HCT116 (cell line): ENCODE measurements at regions not wholly inside any gene's neighbourhood (a gene's known extent, or its start where the extent isn't known, plus 50 kb on each side); places are given as distances from the start of the nearest gene placed in this dataset.

Experiments
- ATAC-seq: fragments of 200-7000 bp; cut with Tn5 transposase; 2 replicates; pipeline ENCODE4 v1.9.1; 2020; ENCODE audit warnings: mild to moderate bottlenecking, moderate library complexity
- BruUV-seq: library from RNA; stranded (reverse); fragments of 400-500 nt; replicated peaks from 2 replicates; lab custom pipeline; 2021; lab: Mats Ljungman, UMichigan
- CTCF ChIA-PET: fragments of 300-600 bp; sonication (Branson Sonifier 250); formaldehyde crosslinking; loops from one replicate; lab custom pipeline; 2021; ENCODE audit warnings: antibody characterized with exemption; lab: Charles Lee
- POLR2A ChIA-PET: fragments of 300-600, 350-600 bp; sonication (Branson Sonifier 250); formaldehyde crosslinking; loops from one replicate; lab custom pipeline; 2021; ENCODE audit warnings: antibody characterized with exemption; lab: Charles Lee
- RAD21 ChIA-PET, 2 experiments: fragments of 300-600 bp; sonication (Branson Sonifier 250); formaldehyde crosslinking; loops; one replicate each; lab custom pipeline; 2023; ENCODE audit warnings: low total read pairs in 2 of 2; ENCODE audit not compliant: uncharacterized antibody in 2 of 2, unreplicated experiment in 2 of 2, low non-redundant PET in 1 of 2; lab: Charles Lee
- DNase-seq: peaks from one replicate; pipeline ENCODE4 v3.0.0-alpha.2; 2010; ENCODE audit warnings: low read depth, low spot score
- H2AFZ ChIP-seq: fragments of 200-600 bp; shearing (Covaris generic), sonication (generic); 2 replicates; pipeline ENCODE4 v1.6.1; 2017; ENCODE audit warnings: low read depth, mixed run types, mixed read lengths, antibody characterized with exemption, low read length; ENCODE audit not compliant: poor library complexity, severe bottlenecking
- H3K27ac ChIP-seq: 2 replicates; pipeline ENCODE4 v1.5.1; 2012; ENCODE audit warnings: low read depth, low read length
- H3K27me3 ChIP-seq: fragments of 200-600 bp; sonication (generic); 2 replicates; pipeline ENCODE4 v1.6.1; 2016; ENCODE audit warnings: mixed run types, low read length, mixed read lengths; ENCODE audit not compliant: insufficient read depth
- H3K36me3 ChIP-seq, 2 experiments: fragments of 200-500 bp in 1 of 2; fragments of 200-600 bp in 1 of 2; sonication (Bioruptor generic) in 1 of 2; sonication (generic) in 1 of 2; 2 replicates each; pipeline versions ENCODE4 v1.5.1 to v1.6.1; 2014 to 2016; ENCODE audit warnings: low read length in 2 of 2, inconsistent platforms in 1 of 2, mixed read lengths in 1 of 2, mixed run types in 1 of 2; ENCODE audit not compliant: insufficient read depth in 2 of 2, control insufficient read depth in 1 of 2
- H3K4me1 ChIP-seq, 2 experiments: fragments of 200-600 bp in 1 of 2; sonication (generic) in 1 of 2; 2 replicates each; pipeline versions ENCODE4 v1.5.1 to v1.6.1; 2012 to 2017; ENCODE audit warnings: low read length in 2 of 2, inconsistent platforms in 1 of 2, mild to moderate bottlenecking in 1 of 2, mixed read lengths in 1 of 2, mixed run types in 1 of 2, moderate library complexity in 1 of 2; ENCODE audit not compliant: insufficient read depth in 2 of 2, control insufficient read depth in 1 of 2
- H3K4me2 ChIP-seq: fragments of 200-600 bp; sonication (generic); 2 replicates; pipeline ENCODE4 v1.6.1; 2017; ENCODE audit warnings: mixed run types, low read length, mixed read lengths
- H3K4me3 ChIP-seq, 2 experiments: fragments of 200-600 bp in 1 of 2; sonication (generic) in 1 of 2; replicated peaks in 1 of 2; 2 replicates each; pipeline ENCODE4 v1.5.1; 2011 to 2016; ENCODE audit warnings: low read length in 2 of 2, control low read depth in 1 of 2, low read depth in 1 of 2, mild to moderate bottlenecking in 1 of 2, mixed read lengths in 1 of 2, mixed run types in 1 of 2
- H3K79me2 ChIP-seq: fragments of 200-600 bp; sonication (generic); 2 replicates; pipeline ENCODE4 v1.6.1; 2017; ENCODE audit warnings: mild to moderate bottlenecking, mixed run types, low read length, moderate library complexity, mixed read lengths; ENCODE audit not compliant: insufficient read depth
- H3K9ac ChIP-seq: fragments of 200-600 bp; sonication (generic); 2 replicates; pipeline ENCODE4 v1.6.1; 2016; ENCODE audit warnings: low read length, mixed read lengths
- H3K9me2 ChIP-seq: fragments of 200-600 bp; sonication (generic), shearing (Covaris generic); 2 replicates; pipeline ENCODE4 v1.6.1; 2017; ENCODE audit warnings: mixed run types, mild to moderate bottlenecking, moderate library complexity; ENCODE audit not compliant: insufficient read depth
- H3K9me3 ChIP-seq, 2 experiments: fragments of 200-500 bp in 1 of 2; fragments of 200-600 bp in 1 of 2; sonication (Bioruptor generic) in 1 of 2; sonication (generic) in 1 of 2; 2 replicates each; pipeline ENCODE4 v1.6.1; 2014 to 2017; ENCODE audit warnings: low read length in 2 of 2, mixed read lengths in 2 of 2, inconsistent platforms in 1 of 2, low read depth in 1 of 2, mild to moderate bottlenecking in 1 of 2, mixed run types in 1 of 2, moderate library complexity in 1 of 2; ENCODE audit not compliant: control insufficient read depth in 1 of 2, insufficient read depth in 1 of 2
- H4K20me1 ChIP-seq: fragments of 200-600 bp; sonication (generic), shearing (Covaris generic); 2 replicates; pipeline ENCODE4 v1.6.1; 2017; ENCODE audit warnings: mixed run types, mild to moderate bottlenecking, moderate library complexity; ENCODE audit not compliant: insufficient read depth
- ATF3 ChIP-seq: IDR thresholded peaks from 2 replicates; pipeline ENCODE4 v1.6.1; 2012
- CEBPB ChIP-seq: IDR thresholded peaks from 2 replicates; pipeline ENCODE4 v1.6.1; 2012; ENCODE audit warnings: low read depth
- CTCF ChIP-seq, 3 experiments: fragments of 200-600 bp in 1 of 3; sonication (generic) in 1 of 3; IDR thresholded peaks in 2 of 3; conservative IDR thresholded peaks in 1 of 3; 2 replicates each; pipeline ENCODE4 v1.5.1; 2012 to 2017; ENCODE audit warnings: low read depth in 2 of 3, low read length in 2 of 3, antibody characterized with exemption in 1 of 3, borderline replicate concordance in 1 of 3, control low read depth in 1 of 3, mild to moderate bottlenecking in 1 of 3, mixed read lengths in 1 of 3, mixed run types in 1 of 3, moderate library complexity in 1 of 3; ENCODE audit not compliant: insufficient read depth in 1 of 3
- ELF1 ChIP-seq: IDR thresholded peaks from 2 replicates; pipeline ENCODE4 v1.6.1; 2012; ENCODE audit warnings: low read depth, borderline replicate concordance
- FOSL1 ChIP-seq: IDR thresholded peaks from 2 replicates; pipeline ENCODE4 v1.6.1; 2012; ENCODE audit warnings: low read depth
- JUND ChIP-seq: IDR thresholded peaks from 2 replicates; pipeline ENCODE4 v1.6.1; 2012
- MAX ChIP-seq: IDR thresholded peaks from 2 replicates; pipeline ENCODE4 v1.6.1; 2012
- POLR2A ChIP-seq: IDR thresholded peaks from 2 replicates; pipeline ENCODE4 v1.7.0; 2011; ENCODE audit warnings: borderline replicate concordance; ENCODE audit not compliant: insufficient read depth, insufficient read length; ENCODE audit errors: extremely low read depth
- POLR2AphosphoS5 ChIP-seq: IDR thresholded peaks from 2 replicates; pipeline ENCODE4 v1.6.1; 2011; ENCODE audit warnings: mild to moderate bottlenecking, low read depth, low read length, moderate library complexity
- RAD21 ChIP-seq: IDR thresholded peaks from 2 replicates; pipeline ENCODE4 v1.6.1; 2012; ENCODE audit warnings: low read depth, mild to moderate bottlenecking
- SIN3A ChIP-seq: IDR thresholded peaks from 2 replicates; pipeline ENCODE4 v1.6.1; 2012; ENCODE audit warnings: low read depth
- SP1 ChIP-seq: IDR thresholded peaks from 2 replicates; pipeline ENCODE4 v1.6.1; 2012; ENCODE audit warnings: low read depth
- SRF ChIP-seq: IDR thresholded peaks from 2 replicates; pipeline ENCODE4 v1.6.1; 2012; ENCODE audit warnings: low read depth
- TCF7L2 ChIP-seq: IDR thresholded peaks from 2 replicates; pipeline ENCODE4 v1.7.0; 2011; ENCODE audit warnings: borderline replicate concordance, inconsistent platforms; ENCODE audit not compliant: insufficient read depth, insufficient read length; ENCODE audit errors: extremely low read depth
- YY1 ChIP-seq: IDR thresholded peaks from 2 replicates; pipeline ENCODE4 v1.6.1; 2011; ENCODE audit warnings: low read length, low read depth, moderate library complexity, mild to moderate bottlenecking; ENCODE audit not compliant: insufficient replicate concordance; ENCODE audit errors: extremely low read depth
- ZBTB33 ChIP-seq: IDR thresholded peaks from 2 replicates; pipeline ENCODE4 v1.6.1; 2011; ENCODE audit warnings: mild to moderate bottlenecking, low read length, moderate library complexity; ENCODE audit not compliant: insufficient replicate concordance; ENCODE audit errors: extremely low read depth
- ZNF274 ChIP-seq: fragments of 200-500 bp; sonication (Bioruptor generic); IDR thresholded peaks from 2 replicates; pipeline ENCODE4 v1.6.1; 2014; ENCODE audit warnings: mild to moderate bottlenecking, low read depth, low read length, inconsistent platforms
- intact Hi-C: fragments of 100-400 bp; cut with micrococcal nuclease; formaldehyde crosslinking; loops from 2 replicates; pipeline ENCODE4 v1.10.0; 2022

- POLR2A ChIA-PET, result no interaction called here
- no peak for ATAC-seq
- Histone ChIP-seq H3K4me3 (no peak overlapping the region), H3K27ac (no peak overlapping the region), H3K79me2 (no peaks in the 10 kb centered on the region)
- RAD21 ChIA-PET, result no interaction called here
- no TSS peak for BruUV-seq
- TF ChIP-seq YY1 (no peak), ZNF274 (no peak), RAD21 (no peak), CEBPB (no peak), JUND (no peak), MAX (no peak), SP1 (no peak), ELF1 (no peak), SIN3A (no peak), ATF3 (no peak), TCF7L2 (no peak), POLR2A (no peak), SRF (no peak), CTCF (IDR thresholded peaks at IDR 0.05 in 2 of 3, conservative IDR thresholded peaks at IDR 0.05 in 1 of 3; ENCODE audit: borderline replicate concordance in 1 of 3, insufficient read depth in 1 of 3, low read depth in 2 of 3, low read length in 2 of 3) (no peak), POLR2AphosphoS5 (no peak), FOSL1 (no peak), ZBTB33 (no peak)
- TF ChIP-seq, all 23 proteins: peak for 0
- no peak for DNase-seq
- Histone ChIP-seq H3K27me3 (peaks cover 17% of the 10 kb centered on the region), H4K20me1 (no peaks in the 10 kb centered on the region), H3K9ac (no peak overlapping the region), H3K36me3 (no peaks in the 10 kb centered on the region), H2AFZ (no peak overlapping the region), H3K9me2 (no peaks in the 10 kb centered on the region), H3K4me2 (no peak overlapping the region), H3K4me1 (no peaks in the 10 kb centered on the region), H3K9me3 (no peaks in the 10 kb centered on the region)
- CTCF ChIA-PET, result no interaction called here
- intact Hi-C loops, result no loop called here
These were observed 336.7 kb upstream of the PROX1 start for GRCh38 chr1:213651077-213651476.
